NCI-H1092 (cell line): ENCODE measurements at regions not wholly inside any gene's neighbourhood (a gene's known extent, or its start where the extent isn't known, plus 50 kb on each side); places are given as distances from the start of the nearest gene placed in this dataset.
"Not testable (repeated sequence)": the region's sequence is repeated elsewhere in the genome, so short reads cannot be mapped to it uniquely, and the experiment has no call there.

Experiments
- DNase-seq: peaks from one replicate; lab custom pipeline; 2025; lab: John Stamatoyannopoulos, UW

DNA sequence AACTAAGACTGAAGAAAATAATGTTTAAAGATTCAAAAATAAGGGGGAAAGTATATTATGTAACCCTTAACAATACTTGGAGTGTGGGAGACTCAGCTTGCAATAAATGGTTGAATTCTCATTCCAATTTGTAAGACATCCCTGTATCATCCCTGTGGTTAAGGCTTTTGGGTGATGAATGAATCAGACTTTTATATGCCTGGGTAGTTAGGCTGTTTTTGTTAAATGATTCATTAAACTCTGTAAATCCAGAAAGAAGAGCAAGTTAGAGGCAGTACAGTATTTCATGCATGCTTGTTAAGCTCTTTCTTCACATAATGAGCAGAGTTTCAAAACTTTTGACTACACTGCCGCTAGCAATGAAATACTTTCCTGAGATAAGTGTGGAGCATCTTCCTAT lies 948.8 kb downstream of the SOCS6 start:
- DNase-seq: no peak

- DNase-seq: no peak
These were observed 944.3 kb downstream of the SOCS6 start for GRCh38 chr18:71233177-71233576.

GRCh38 chr18:71223486-71223885 lies 934.6 kb downstream of the SOCS6 start:
- DNase-seq: no peak

DNA sequence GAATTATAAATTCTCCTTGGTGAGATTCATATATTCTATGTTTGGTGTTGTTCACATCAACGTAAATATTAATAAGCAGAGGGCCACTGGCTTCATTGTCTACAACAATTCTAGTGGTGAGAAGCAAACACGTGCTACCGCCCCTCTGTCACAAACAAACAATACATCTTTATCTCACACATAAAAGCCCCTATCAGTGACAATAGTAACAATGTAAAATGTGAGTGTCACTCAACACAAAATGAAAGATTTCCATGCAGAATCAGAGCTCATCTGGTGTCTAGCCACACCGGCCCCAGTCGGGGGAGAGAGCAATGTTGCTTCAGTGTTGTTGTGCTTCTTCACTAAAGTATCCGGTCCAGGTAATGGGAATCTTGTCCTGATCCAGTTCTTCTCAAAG lies 932.6 kb downstream of the SOCS6 start:
- no peak for DNase-seq

- not testable (repeated sequence) for DNase-seq
These were observed 923.9 kb downstream of the SOCS6 start for GRCh38 chr18:71212739-71213138.

DNA sequence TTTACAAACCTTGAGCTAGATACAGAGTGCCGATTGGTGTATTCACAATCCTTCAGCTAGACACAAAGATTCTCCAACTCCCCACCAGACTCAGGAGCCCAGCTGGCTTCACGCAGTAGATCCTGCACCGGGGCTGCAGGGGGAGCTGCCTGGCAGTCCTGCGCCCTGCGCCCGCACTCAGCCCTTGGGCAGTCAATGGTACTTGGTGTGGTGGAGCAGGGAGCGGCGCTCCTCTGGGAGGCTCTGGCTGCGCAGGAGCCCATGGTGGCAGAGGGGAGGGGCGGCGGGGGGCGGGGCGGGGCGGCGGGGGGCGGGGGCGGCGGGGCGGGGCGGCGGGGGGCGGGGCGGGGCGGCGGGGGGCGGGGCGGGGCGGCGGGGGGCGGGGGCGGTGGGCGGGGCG lies 923.4 kb downstream of the SOCS6 start:
- no peak for DNase-seq

- no peak for DNase-seq
These were observed 921.1 kb downstream of the SOCS6 start for GRCh38 chr18:71209944-71210343.

GRCh38 chr18:71194438-71194837 lies 905.6 kb downstream of the SOCS6 start:
- DNase-seq: no peak

DNA sequence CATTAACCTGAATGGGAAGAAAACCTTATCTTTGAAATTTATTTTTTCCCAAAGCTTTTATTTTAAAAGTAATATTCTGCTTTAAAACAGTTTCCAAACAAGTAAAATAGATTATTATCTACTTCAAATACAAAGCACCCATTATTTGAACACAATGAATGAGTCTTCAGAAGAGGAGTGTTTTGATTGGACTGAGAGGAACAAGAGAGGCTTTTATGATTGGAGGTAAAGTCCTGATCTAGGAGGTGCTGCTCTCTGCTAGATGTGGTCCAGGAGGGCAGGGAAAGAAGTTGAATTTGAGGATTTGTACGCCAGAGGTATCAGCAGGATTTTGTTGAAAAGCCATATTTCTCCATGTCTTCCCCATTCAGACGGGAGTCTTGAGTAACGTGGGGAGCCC lies 900.7 kb downstream of the SOCS6 start:
- no peak for DNase-seq

DNA sequence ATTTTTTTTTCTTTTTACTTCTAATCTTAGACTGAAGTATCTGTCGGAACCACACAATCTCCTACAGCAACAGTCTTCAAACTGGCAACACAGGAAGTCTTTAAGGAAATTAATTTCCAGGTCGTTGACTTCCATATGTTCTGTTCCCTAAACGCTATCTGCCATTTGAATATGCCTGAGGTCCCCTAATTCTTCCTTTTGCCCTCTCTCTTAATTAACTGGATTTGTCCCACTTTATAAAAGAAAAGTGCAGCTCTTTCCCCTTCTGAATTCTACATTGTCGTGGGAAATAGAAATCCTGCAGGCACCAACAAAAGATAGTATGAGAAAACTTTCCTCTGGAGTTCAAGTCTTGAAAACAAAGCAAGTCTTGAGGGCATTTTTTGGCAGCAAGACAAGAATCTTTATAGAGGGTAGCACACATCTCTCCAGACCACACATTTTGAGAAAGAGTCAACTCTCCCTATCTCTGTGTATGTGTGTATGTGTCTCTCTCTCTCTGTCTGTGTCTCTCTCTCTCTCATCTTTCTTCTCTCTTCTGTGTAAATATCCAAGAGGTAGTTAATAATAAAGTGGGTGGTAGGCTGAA lies 879.8 kb downstream of the SOCS6 start:
- no peak for DNase-seq

GRCh38 chr18:71136487-71136886 lies 847.6 kb downstream of the SOCS6 start:
- DNase-seq: no peak

- no peak for DNase-seq
These were observed 845.3 kb downstream of the SOCS6 start for GRCh38 chr18:71134122-71134521.

- no peak for DNase-seq
These were observed 843.1 kb downstream of the SOCS6 start for GRCh38 chr18:71131918-71132317.

GRCh38 chr18:71130351-71130750 lies 841.5 kb downstream of the SOCS6 start:
- DNase-seq: no peak

DNA sequence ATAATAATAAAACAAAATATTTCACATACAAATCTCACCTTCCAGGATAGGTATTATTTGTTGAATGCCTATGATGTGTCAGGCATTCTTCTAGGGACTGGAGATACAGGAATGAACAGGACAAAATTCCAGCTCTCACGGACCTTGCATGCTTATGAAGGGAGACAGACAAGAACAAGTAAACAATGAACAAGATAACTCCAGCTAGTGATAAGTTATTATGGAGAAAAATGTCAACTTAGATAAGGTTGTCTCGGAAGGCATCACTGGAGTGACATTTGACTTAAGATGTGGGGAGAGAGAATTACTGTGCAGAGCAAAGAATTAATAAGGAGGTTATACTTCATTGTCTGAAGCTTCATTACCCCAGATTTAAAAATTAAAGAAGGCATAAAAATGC lies 836.7 kb downstream of the SOCS6 start:
- no peak for DNase-seq

DNA sequence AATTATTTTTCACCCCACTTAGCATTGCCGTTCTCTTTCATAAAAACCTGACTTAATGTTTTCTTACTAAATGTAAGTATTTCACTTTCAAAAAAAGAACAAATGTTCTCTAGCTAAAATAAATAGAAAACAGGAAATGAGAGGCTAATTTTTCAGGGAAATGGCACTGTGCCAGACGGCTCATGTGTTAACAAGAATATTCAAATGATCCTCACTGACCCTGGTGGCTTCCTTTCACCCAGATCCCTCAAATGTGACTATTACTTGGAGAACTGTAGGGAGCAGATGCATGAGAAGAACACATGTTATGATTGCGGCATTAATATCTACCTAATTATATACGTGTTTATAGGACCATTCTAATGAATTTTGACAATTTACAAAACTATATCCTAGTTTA lies 827.7 kb downstream of the SOCS6 start:
- DNase-seq: no peak

- DNase-seq: no peak
These were observed 826.4 kb downstream of the SOCS6 start for GRCh38 chr18:71115261-71115660.

- no peak for DNase-seq
These were observed 825.8 kb downstream of the SOCS6 start for GRCh38 chr18:71114550-71115210.

DNA sequence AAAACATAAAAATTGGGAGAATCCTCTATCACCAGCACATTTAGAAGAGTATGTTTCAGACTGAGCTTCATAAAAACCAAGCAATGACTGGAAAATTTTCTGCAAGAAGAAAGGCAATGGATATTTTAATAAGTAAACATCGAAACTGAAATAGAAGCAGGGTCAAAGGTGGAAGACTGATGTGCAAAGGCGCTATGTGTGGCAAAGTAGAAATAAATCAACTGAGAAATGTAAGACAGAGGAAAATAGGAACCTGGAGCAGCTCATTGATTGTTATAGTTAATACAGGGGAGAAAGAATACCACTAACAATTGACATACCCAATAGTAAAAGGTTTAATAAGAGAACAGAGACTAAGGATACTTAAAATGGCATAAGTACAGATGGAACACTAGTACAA lies 818.4 kb downstream of the SOCS6 start:
- DNase-seq: no peak

DNA sequence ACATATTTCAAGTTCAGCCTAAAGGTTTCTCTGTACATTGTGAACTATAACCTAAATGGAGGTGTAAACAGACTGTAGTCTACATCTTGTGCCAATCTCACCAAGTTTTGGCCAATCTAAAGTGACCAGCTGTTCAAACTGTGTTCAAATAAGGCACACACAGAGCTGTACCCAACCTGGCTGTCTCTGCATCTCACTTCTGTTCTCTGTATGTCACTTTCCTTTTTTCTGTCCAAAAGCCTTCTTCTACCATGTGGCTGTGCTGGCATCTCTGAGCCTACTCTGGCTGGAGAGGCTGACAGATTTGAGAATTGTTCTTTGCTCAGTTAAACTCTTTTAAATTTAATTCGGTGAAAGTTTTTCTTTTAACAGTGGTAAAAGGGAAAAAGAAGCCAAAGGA lies 817.9 kb downstream of the SOCS6 start:
- no peak for DNase-seq

- no peak for DNase-seq
These were observed 817.2 kb downstream of the SOCS6 start for GRCh38 chr18:71105994-71106546.

GRCh38 chr18:71105078-71105819 lies 816.4 kb downstream of the SOCS6 start:
- no peak for DNase-seq

DNA sequence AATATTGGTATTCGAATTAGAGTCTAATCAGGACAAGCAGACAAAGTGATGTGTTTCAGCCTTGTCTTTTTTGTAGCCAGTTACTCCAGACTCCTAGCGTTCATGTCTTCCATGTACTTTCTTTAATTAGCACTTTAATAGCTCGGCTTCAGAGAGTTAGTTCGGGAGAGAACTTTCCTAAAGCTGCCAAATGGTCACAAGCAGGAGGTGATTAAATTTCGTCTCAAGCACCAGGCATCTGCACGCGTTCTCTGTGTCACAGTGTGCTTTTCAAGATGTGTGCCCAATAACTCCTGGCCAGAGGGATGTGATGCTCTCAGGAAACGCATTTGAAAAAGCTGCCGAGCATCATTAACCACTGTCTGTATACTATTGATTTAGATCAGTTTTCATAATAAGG lies 790.8 kb downstream of the SOCS6 start:
- DNase-seq: peak; percentile 80
